ENCODE measurements at regions not wholly inside any gene's neighbourhood (a gene's known extent, or its start where the extent isn't known, plus 50 kb on each side); places are given as distances from the start of the nearest gene placed in this dataset.
"Not testable (repeated sequence)": the region's sequence is repeated elsewhere in the genome, so short reads cannot be mapped to it uniquely, and the experiment has no call there.

DNA sequence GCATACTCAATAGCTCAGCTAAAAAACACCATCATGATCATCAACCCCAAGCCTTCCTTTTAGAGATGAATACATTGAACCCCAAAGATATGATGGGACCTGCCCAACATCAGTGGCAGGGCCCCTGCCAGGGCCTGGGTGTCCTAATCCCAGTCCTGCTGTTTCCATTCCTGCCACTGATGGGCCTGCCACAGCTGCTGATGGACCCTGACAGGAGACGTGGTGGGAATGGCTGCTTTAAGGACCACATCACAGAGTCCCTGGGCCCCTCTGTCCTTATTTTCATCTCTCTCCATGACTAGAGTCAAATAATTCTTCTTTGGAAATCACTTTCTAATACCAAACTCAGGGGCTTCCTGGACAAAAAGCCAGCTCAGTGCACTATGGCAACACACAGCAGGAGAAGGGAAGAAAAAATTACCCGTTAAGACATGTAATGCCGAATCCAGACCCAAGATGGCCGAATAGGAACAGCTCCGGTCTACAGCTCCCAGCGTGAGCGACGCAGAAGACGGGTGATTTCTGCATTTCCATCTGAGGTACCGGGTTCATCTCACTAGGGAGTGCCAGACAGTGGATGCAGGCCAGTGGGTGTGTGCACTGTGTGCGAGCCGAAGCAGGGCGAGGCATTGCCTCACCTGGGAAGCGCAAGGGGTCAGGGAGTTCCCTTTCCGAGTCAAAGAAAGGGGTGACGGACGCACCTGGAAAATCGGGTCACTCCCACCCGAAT, 160.6 kb upstream of the THBS1 start:
- H3K4me3 ChIP-seq, result peak overlapping the region in 4 of 5 donors; percentile 9 to 30 (median 20)
- ATAC-seq (replicated peaks in 6 of 8), result peak in 2 of 8 experiments; percentile 60
- H3K27ac ChIP-seq; H3K4me1 ChIP-seq (replicated peaks in 1 of 2); in situ Hi-C loops (cut with MboI; ENCODE audit: low pct_unique_long_range_greater_than_20kb in 2 of 9, low sequenced_read_pairs in 9 of 9, unreplicated experiment in 9 of 9): not testable (repeated sequence)
- WGBS, 10 experiments, result 56 to 100% (median 78%) methylated on average over 1 to 3 of the region's 19 CpGs; no CpG with 5 or more reads in 6 of the 10 experiments

DNA sequence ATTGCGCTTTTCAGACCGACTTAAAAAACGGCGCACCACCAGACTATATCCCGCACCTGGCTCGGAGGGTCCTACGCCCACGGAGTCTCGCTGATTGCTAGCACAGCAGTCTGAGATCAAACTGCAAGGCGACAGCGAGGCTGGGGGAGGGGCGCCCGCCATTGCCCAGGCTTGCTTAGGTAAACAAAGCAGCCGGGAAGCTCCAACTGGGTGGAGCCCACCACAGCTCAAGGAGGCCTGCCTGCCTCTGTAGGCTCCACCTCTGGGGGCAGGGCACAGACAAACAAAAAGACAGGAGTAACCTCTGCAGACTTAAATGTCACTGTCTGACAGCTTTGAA, 160.1 kb upstream of the THBS1 start:
- H3K4me3 ChIP-seq, result peak overlapping the region in 4 of 5 donors; percentile 9 to 30 (median 20)
- H3K27ac ChIP-seq; ATAC-seq (replicated peaks in 6 of 8); in situ Hi-C loops (cut with MboI; ENCODE audit: low pct_unique_long_range_greater_than_20kb in 2 of 9, low sequenced_read_pairs in 9 of 9, unreplicated experiment in 9 of 9); H3K4me1 ChIP-seq (replicated peaks in 1 of 2): not testable (repeated sequence)
- WGBS, 10 experiments, result no CpG with 5 or more reads among the region's 14 CpGs

DNA sequence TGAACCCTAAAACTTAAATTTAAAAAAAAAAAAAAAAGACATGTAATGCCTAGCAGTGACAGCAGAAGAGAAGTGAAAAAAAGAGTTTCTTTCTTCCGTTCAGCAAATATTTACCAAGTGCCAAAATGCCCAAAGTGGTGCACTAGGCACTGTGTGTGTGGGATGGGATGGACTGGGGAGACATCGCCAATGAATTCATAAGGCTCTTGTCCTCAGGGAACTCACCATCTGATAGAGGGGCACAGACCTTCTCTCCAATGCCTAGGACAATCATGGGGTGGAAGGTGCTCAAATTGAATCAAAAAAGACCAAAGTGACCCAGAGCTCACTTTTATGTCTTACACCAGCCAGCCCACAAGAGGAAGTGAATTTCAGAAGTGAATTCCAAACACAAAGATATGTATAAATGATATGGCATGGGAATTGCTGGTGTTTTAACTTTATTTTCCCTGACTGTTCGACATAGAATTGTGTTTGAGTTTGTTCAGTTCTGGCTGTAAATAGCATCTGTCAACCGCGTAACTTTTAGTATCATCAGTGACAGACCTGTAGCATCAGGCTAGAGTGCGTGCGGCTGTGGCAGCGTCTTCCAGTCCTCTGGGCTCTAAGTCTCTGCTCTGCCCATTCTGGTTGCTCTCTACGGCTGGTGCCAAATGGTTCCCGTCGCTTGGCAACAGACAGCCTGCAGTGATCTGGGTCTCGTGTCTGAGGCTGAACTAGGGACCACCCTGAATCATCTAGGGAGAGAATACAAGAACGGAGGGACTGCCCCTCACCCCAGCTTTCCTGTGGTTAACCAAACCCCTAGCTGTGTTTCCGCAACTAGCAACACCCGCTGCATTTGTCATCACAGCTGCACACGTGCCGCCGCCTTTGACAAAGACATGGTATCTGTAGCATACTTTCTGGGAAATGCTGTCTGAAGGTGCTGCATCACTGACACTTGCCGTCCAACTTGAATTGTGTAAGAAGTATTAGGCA, 154.0 kb upstream of the THBS1 start:
- WGBS, 10 experiments, result 20 to 100% (median 77%) methylated on average over 1 to 16 of the region's 19 CpGs
- ATAC-seq (replicated peaks in 6 of 8), result peak; percentile 58 to 95 (median 74)
- Histone ChIP-seq H3K4me3 (no peak overlapping the region), H3K27ac (no peak overlapping the region), H3K4me1 (replicated peaks in 1 of 2) (peaks cover 6% of the 10 kb centered on the region in 2 donors)
- in situ Hi-C loops (cut with MboI; ENCODE audit: low pct_unique_long_range_greater_than_20kb in 2 of 9, low sequenced_read_pairs in 9 of 9, unreplicated experiment in 9 of 9), result no loop called here

DNA sequence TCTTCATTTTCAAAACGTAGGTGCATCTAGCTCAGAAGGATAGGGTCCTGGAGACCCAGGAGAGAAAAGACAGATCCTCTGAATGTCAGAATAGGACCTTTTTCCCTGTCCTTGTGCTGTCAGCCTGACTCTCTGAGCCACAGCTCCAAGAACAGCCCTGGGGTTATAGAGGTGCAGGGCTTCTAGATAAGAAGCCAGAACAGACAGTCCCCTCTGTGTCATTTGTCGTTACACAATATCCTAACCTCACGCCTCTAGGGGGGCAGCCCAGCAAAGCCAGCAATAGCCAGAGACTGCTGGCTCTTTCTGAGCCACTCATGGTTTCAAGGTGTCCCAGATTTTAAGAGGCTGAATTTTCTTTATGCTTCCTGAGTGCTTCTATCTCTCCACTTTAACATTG, 153.2 kb upstream of the THBS1 start:
- 0 to 90% (median 33%) methylated on average over 1 to 2 of the region's 3 CpGs; no CpG with 5 or more reads in 5 of the 10 experiments for WGBS, 10 experiments
- Histone ChIP-seq H3K4me1 (replicated peaks in 1 of 2) (peaks cover 6% of the 10 kb centered on the region in 2 donors), H3K27ac (no peak overlapping the region), H3K4me3 (no peak overlapping the region)
- in situ Hi-C loops (cut with MboI; ENCODE audit: low pct_unique_long_range_greater_than_20kb in 2 of 9, low sequenced_read_pairs in 9 of 9, unreplicated experiment in 9 of 9), result no loop called here
- peak in 1 of 8 experiments; percentile 32 for ATAC-seq (replicated peaks in 6 of 8)

DNA sequence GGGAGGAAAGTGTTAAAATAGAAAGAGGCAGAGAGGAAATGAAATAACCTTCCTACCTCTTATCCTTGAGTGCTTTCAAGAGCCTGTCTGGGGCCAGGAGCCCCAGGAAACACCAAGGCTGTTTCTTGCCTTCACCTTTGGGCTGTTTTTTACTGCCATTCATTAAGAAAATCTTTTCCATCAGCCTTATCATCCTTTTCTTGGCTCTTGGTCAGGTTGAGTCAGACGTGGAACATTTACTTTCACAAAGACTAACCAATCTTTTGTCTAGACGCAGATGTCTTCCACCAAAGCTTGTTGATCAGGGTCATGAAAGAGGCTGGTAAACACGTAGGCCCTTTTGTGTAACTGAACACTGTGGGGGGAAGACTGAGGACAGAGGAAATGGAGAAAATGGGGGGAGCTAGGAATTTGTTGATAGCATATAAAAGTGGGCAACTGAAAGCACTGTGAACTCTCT, 151.0 kb upstream of the THBS1 start:
- no peak overlapping the region for H3K27ac ChIP-seq
- peaks cover 6 to 12% of the 10 kb centered on the region in 2 donors for H3K4me1 ChIP-seq (replicated peaks in 1 of 2)
- H3K4me3 ChIP-seq, result no peak overlapping the region
- no peak for ATAC-seq (replicated peaks in 6 of 8)
- WGBS, 10 experiments, result 21 to 64% (median 39%) methylated on average over 2 to 3 of the region's 3 CpGs; no CpG with 5 or more reads in 4 of the 10 experiments
- in situ Hi-C loops (cut with MboI; ENCODE audit: low pct_unique_long_range_greater_than_20kb in 2 of 9, low sequenced_read_pairs in 9 of 9, unreplicated experiment in 9 of 9), result no loop called here

DNA sequence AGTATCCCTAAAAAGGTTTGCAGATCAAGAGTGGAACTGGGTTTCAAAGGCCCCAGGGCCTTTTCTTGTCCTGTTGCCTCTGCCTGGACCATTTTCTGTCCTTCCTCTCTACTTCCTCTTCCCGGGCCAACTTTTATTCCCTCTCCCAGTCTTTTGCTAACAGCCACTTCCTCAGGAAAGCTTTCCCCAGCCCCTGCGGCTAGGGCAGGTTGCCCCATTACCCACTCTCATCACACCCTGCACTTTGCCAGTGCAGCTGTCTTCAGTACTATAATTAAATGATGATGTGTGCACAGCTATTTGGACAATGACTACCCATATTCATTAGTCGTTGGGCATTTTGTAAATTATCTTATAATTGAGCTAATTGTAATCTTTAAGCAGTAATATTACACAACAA, 150.5 kb upstream of the THBS1 start:
- H3K4me1 ChIP-seq (replicated peaks in 1 of 2), result peaks cover 6 to 12% of the 10 kb centered on the region in 2 donors
- no peak overlapping the region for H3K27ac ChIP-seq
- in situ Hi-C loops (cut with MboI; ENCODE audit: low pct_unique_long_range_greater_than_20kb in 2 of 9, low sequenced_read_pairs in 9 of 9, unreplicated experiment in 9 of 9), result no loop called here
- H3K4me3 ChIP-seq, result no peak overlapping the region
- ATAC-seq (replicated peaks in 6 of 8), result no peak
- WGBS, 10 experiments, result 57 to 100% (median 88%) methylated on average over 1 to 3 of the region's 3 CpGs; no CpG with 5 or more reads in 2 of the 10 experiments

DNA sequence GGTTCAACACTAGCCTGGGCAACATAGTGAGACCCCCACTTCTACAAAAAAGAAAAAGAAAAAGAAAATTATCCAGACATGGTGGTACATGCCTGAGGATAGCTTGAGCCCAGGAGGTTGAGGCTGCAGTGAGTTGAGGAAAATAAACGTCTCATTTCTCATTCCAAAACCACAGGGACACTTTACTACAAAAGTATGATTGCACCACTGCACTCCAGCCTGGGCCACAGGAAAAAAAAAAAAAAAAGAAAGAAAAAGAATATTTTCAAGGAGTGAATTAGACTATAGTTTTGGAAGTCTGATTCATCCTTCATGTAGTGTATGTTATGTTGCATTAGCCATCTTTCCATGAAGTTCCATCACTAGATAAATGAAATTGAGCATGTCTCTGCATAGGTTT, 149.5 kb upstream of the THBS1 start:
- in situ Hi-C loops (cut with MboI; ENCODE audit: low pct_unique_long_range_greater_than_20kb in 2 of 9, low sequenced_read_pairs in 9 of 9, unreplicated experiment in 9 of 9), result no loop called here
- Histone ChIP-seq H3K4me1 (replicated peaks in 1 of 2) (peaks cover 6 to 12% of the 10 kb centered on the region in 2 donors), H3K4me3 (no peak overlapping the region)

DNA sequence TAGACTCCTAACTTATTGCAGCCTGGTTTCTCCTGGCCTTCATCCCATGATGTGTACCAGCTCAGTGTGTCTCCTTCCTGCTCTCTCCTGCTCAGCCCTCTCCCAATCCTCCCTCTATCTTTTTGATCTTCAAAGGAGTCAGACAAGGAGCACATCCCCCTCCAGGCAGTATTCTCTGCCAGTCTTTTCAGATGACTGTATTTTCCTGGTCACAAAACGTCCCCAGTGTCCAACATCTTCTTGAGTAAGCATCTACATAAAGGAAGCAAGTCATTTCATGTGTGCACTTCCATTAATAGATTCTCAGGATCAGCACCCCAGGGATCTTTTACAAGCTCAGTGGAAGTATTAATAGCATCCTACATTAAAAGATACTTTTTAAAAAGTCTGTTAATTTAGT, 148.9 kb upstream of the THBS1 start:
- no peak overlapping the region for H3K4me3 ChIP-seq
- no peak overlapping the region for H3K27ac ChIP-seq
- in situ Hi-C loops (cut with MboI; ENCODE audit: low pct_unique_long_range_greater_than_20kb in 2 of 9, low sequenced_read_pairs in 9 of 9, unreplicated experiment in 9 of 9), result no loop called here
- peaks cover 5 to 12% of the 10 kb centered on the region in 2 donors for H3K4me1 ChIP-seq (replicated peaks in 1 of 2)
- WGBS, 10 experiments, result 0 to 67% (median 20%) methylated on average over 1 of the region's 1 CpG; no CpG with 5 or more reads in 6 of the 10 experiments
- no peak for ATAC-seq (replicated peaks in 6 of 8)

More for the DNA sequence above, 149.5 kb upstream of the THBS1 start:
- no peak overlapping the region for H3K27ac ChIP-seq
- 14 to 100% (median 71%) methylated on average over 1 of the region's 1 CpG; no CpG with 5 or more reads in 3 of the 10 experiments for WGBS, 10 experiments
- no peak for ATAC-seq (replicated peaks in 6 of 8)

DNA sequence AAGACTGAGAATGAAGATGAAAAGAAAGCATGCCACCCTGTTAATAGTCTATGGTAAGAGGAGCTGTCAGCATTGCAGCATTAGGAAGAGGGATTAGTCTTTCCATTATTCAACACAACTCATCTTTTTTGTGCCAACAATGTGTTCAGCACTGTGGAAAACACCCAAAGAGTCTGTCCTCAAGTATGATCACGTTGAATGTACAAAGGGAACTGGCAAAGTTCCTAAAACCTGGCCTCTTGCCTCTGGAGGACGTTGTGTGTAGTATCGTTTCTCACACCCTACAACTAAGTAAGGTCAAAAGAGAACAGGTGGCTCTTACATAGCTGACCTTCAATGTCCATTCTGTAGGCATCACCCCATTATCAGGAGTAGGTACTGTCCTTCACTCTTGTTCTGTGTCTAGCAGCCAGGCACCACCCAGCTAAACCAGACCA, 147.9 kb upstream of the THBS1 start:
- H3K27ac ChIP-seq, result no peak overlapping the region
- peak in 7 of 8 experiments; percentile 38 to 84 (median 61) for ATAC-seq (replicated peaks in 6 of 8)
- in situ Hi-C loops (cut with MboI; ENCODE audit: low pct_unique_long_range_greater_than_20kb in 2 of 9, low sequenced_read_pairs in 9 of 9, unreplicated experiment in 9 of 9), result no loop called here
- 0 to 58% (median 33%) methylated on average over 1 to 3 of the region's 3 CpGs; no CpG with 5 or more reads in 3 of the 10 experiments for WGBS, 10 experiments
- H3K4me1 ChIP-seq (replicated peaks in 1 of 2), result peaks cover 0 to 7% of the 10 kb centered on the region in 2 donors
- no peak overlapping the region for H3K4me3 ChIP-seq

DNA sequence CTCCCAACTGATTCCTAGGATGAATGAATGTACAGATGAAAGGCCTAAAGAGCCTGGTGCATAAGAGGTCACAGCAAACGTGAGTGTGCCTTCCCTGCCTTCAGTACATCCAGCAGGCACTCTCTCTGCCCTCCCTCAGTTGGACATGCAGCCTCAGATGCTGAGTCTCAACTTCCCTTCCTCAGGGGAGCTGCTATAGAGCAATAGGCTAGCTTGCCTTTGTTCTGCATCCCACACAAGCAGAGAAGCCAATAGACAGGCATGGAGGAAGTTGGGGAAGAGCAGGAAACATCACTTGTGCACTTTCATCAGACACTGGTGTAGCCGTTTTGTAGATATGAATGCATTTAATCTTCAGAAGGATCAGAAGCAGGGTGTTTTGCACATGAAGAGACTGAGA, 147.5 kb upstream of the THBS1 start:
- in situ Hi-C loops (cut with MboI; ENCODE audit: low pct_unique_long_range_greater_than_20kb in 2 of 9, low sequenced_read_pairs in 9 of 9, unreplicated experiment in 9 of 9), result no loop called here
- 0 to 86% (median 43%) methylated on average over 1 to 2 of the region's 2 CpGs; no CpG with 5 or more reads in 2 of the 10 experiments for WGBS, 10 experiments
- Histone ChIP-seq H3K4me3 (no peak overlapping the region), H3K4me1 (replicated peaks in 1 of 2) (peaks cover 0 to 7% of the 10 kb centered on the region in 2 donors), H3K27ac (no peak overlapping the region)
- ATAC-seq (replicated peaks in 6 of 8), result peak in 2 of 8 experiments; percentile 6 to 7

DNA sequence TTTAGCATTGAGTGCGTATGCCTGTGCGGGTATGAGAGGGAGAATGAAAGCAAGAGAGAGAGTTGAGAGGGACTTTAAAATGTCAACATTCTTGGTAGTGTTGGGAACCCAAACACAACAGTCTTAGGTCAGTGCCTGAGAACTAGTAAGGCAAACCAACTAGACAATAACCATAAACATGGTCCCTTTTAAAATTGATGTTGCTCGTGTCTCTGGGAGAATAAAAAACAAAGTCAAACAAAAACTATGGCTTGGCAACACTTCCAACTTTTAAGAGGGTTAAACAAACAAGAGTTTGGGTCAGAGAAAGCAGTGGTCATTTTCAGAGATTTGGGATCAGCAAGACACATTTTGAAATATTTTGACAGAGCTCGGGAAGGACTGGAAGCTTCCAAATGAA, 146.7 kb upstream of the THBS1 start:
- Histone ChIP-seq H3K4me3 (no peak overlapping the region), H3K27ac (no peak overlapping the region), H3K4me1 (replicated peaks in 1 of 2) (peaks cover 0 to 7% of the 10 kb centered on the region in 2 donors)
- WGBS, 10 experiments, result 79 to 100% (median 94%) methylated on average over 1 to 4 of the region's 4 CpGs; no CpG with 5 or more reads in 1 of the 10 experiments
- no peak for ATAC-seq (replicated peaks in 6 of 8)
- in situ Hi-C loops (cut with MboI; ENCODE audit: low pct_unique_long_range_greater_than_20kb in 2 of 9, low sequenced_read_pairs in 9 of 9, unreplicated experiment in 9 of 9), result no loop called here

DNA sequence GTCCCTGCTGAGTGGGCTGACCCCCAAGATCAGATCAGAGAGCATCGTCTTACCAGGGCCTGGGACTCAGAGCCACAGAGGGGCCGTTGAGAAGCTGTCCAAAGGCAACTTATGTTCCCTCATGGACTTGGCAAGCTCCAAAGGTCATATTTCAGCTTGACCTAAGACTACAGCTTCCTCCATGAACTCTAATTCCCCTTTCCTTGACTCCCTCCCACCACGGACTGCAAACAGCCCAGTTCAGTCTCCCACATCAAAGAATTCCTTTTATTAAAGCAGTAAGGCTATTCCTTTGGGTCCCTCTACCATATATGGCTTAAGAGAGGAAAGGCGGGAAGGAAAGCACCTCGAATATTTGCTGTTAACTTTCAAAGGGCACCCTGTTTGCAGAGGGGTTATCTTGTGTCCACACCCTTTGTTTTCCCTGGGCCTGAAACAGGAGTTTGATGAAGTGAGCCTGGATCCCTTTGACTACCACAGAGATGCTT, 146.1 kb upstream of the THBS1 start:
- Histone ChIP-seq H3K4me3 (no peak overlapping the region), H3K4me1 (replicated peaks in 1 of 2) (peaks cover 0 to 7% of the 10 kb centered on the region in 2 donors), H3K27ac (no peak overlapping the region)
- no peak for ATAC-seq (replicated peaks in 6 of 8)
- 20 to 67% (median 44%) methylated on average over 2 to 5 of the region's 5 CpGs; no CpG with 5 or more reads in 2 of the 10 experiments for WGBS, 10 experiments
- in situ Hi-C loops (cut with MboI; ENCODE audit: low pct_unique_long_range_greater_than_20kb in 2 of 9, low sequenced_read_pairs in 9 of 9, unreplicated experiment in 9 of 9), result no loop called here

DNA sequence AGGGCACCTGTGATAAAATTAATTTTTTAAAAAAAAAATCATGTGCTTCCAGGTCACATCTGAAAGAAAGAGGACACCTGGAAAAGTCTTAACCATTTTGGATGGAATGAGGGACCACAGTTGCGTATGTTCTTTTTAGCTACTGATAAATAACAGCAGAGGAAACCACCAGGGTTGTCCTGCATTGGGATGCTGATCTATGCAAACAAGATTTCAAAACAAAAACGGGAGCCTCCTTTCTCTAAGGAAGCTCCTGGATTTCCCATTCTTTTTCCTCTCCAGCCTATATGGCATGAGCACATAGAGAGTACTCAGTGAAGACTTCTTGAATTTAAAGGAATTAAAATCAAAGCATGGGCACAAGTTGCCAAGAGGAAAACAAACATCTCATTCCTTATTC, 145.6 kb upstream of the THBS1 start:
- Histone ChIP-seq H3K4me3 (no peak overlapping the region), H3K4me1 (replicated peaks in 1 of 2) (peaks cover 0 to 7% of the 10 kb centered on the region in 2 donors), H3K27ac (no peak overlapping the region)
- ATAC-seq (replicated peaks in 6 of 8), result peak in 1 of 8 experiments; percentile 41
- in situ Hi-C loops (cut with MboI; ENCODE audit: low pct_unique_long_range_greater_than_20kb in 2 of 9, low sequenced_read_pairs in 9 of 9, unreplicated experiment in 9 of 9), result no loop called here
- 11 to 100% (median 40%) methylated on average over 1 to 2 of the region's 2 CpGs; no CpG with 5 or more reads in 1 of the 10 experiments for WGBS, 10 experiments
